ENCODE measurements at regions not wholly inside any gene's neighbourhood (a gene's known extent, or its start where the extent isn't known, plus 50 kb on each side); places are given as distances from the start of the nearest gene placed in this dataset.

- TF ChIP-seq NR2C2 (CRISPR knock-in tag; IDR thresholded peaks at IDR 0.05) (no peak), NR2C2 (tag; IDR thresholded peaks at IDR 0.05) (peak; percentile 76), TBL1XR1 (IDR thresholded peaks at IDR 0.05; ENCODE audit: low read length in 2 of 2) (no peak), E2F3 (CRISPR knock-in tag; IDR thresholded peaks at IDR 0.05) (peak; percentile 12; the same call in 1 of the 2 replicates), ZKSCAN8 (CRISPR knock-in tag; IDR thresholded peaks at IDR 0.05) (peak; percentile 62), ZNF274 (IDR thresholded peaks at IDR 0.05; ENCODE audit: borderline replicate concordance, low read depth, low read length) (no peak), ZNF239 (CRISPR knock-in tag; IDR thresholded peaks at IDR 0.05) (no peak), RCOR1 (IDR thresholded peaks at IDR 0.05; ENCODE audit: borderline replicate concordance in 1 of 2, low read depth in 2 of 2, low read length in 2 of 2) (peak in 1 of 2 experiments; percentile 50; a peak in 2 of 4 replicates), NFRKB (IDR thresholded peaks at IDR 0.05; ENCODE audit: low read depth) (0 out of 2 replicates have a peak, but pooled peaks have one; percentile 21), FOXJ2 (tag; IDR thresholded peaks at IDR 0.05) (peak; percentile 54; the same call in 1 of the 2 replicates), RERE (CRISPR knock-in tag; IDR thresholded peaks at IDR 0.05; ENCODE audit: borderline replicate concordance) (no peak), CEBPB (tag; IDR thresholded peaks at IDR 0.05) (no peak), HNRNPLL (IDR thresholded peaks at IDR 0.05; ENCODE audit: low read depth, low read length, poor library complexity, severe bottlenecking) (no peak)
- TF ChIP-seq, protein P1, sequence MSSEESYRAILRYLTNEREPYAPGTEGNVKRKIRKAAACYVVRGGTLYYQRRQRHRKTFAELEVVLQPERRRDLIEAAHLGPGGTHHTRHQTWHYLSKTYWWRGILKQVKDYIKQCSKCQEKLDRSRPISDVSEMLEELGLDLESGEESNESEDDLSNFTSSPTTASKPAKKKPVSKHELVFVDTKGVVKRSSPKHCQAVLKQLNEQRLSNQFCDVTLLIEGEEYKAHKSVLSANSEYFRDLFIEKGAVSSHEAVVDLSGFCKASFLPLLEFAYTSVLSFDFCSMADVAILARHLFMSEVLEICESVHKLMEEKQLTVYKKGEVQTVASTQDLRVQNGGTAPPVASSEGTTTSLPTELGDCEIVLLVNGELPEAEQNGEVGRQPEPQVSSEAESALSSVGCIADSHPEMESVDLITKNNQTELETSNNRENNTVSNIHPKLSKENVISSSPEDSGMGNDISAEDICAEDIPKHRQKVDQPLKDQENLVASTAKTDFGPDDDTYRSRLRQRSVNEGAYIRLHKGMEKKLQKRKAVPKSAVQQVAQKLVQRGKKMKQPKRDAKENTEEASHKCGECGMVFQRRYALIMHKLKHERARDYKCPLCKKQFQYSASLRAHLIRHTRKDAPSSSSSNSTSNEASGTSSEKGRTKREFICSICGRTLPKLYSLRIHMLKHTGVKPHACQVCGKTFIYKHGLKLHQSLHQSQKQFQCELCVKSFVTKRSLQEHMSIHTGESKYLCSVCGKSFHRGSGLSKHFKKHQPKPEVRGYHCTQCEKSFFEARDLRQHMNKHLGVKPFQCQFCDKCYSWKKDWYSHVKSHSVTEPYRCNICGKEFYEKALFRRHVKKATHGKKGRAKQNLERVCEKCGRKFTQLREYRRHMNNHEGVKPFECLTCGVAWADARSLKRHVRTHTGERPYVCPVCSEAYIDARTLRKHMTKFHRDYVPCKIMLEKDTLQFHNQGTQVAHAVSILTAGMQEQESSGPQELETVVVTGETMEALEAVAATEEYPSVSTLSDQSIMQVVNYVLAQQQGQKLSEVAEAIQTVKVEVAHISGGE (CRISPR knock-in tag; IDR thresholded peaks at IDR 0.05): peak in 1 of 3 experiments; percentile 49; a peak in 1 of 6 replicates
- TF ChIP-seq, protein P2, sequence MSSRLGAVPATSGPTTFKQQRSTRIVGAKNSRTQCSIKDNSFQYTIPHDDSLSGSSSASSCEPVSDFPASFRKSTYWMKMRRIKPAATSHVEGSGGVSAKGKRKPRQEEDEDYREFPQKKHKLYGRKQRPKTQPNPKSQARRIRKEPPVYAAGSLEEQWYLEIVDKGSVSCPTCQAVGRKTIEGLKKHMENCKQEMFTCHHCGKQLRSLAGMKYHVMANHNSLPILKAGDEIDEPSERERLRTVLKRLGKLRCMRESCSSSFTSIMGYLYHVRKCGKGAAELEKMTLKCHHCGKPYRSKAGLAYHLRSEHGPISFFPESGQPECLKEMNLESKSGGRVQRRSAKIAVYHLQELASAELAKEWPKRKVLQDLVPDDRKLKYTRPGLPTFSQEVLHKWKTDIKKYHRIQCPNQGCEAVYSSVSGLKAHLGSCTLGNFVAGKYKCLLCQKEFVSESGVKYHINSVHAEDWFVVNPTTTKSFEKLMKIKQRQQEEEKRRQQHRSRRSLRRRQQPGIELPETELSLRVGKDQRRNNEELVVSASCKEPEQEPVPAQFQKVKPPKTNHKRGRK (tag; IDR thresholded peaks at IDR 0.05): no peak
- TF ChIP-seq, protein P3, sequence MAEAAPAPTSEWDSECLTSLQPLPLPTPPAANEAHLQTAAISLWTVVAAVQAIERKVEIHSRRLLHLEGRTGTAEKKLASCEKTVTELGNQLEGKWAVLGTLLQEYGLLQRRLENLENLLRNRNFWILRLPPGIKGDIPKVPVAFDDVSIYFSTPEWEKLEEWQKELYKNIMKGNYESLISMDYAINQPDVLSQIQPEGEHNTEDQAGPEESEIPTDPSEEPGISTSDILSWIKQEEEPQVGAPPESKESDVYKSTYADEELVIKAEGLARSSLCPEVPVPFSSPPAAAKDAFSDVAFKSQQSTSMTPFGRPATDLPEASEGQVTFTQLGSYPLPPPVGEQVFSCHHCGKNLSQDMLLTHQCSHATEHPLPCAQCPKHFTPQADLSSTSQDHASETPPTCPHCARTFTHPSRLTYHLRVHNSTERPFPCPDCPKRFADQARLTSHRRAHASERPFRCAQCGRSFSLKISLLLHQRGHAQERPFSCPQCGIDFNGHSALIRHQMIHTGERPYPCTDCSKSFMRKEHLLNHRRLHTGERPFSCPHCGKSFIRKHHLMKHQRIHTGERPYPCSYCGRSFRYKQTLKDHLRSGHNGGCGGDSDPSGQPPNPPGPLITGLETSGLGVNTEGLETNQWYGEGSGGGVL (CRISPR knock-in tag; IDR thresholded peaks at IDR 0.05): no peak
Measured at GRCh38 chr2:62337403-62337802, 141.5 kb downstream of the B3GNT2 start (continued).
